Endothelial cell of umbilical vein (primary cell): ENCODE measurements at regions not wholly inside any gene's neighbourhood (a gene's known extent, or its start where the extent isn't known, plus 50 kb on each side); places are given as distances from the start of the nearest gene placed in this dataset.

ENCODE experiments used
- BruUV-seq: library from RNA; stranded (reverse); fragments of 400-500 nt; replicated peaks from 2 replicates; lab custom pipeline; 2021; lab: Mats Ljungman, UMichigan
- CTCF ChIA-PET: fragments of 300-600, 350-600 bp; sonication (Branson Sonifier 250); formaldehyde crosslinking; loops from one replicate; lab custom pipeline; 2021; ENCODE audit warnings: antibody characterized with exemption, inconsistent platforms; lab: Charles Lee
- POLR2A ChIA-PET: fragments of 300-600, 350-600 bp; sonication (Branson Sonifier 250); formaldehyde crosslinking; loops from one replicate; lab custom pipeline; 2021; ENCODE audit warnings: antibody characterized with exemption, inconsistent platforms; lab: Charles Lee
- DNase-seq: peaks from one replicate; pipeline ENCODE4 v3.0.0-alpha.2; 2011; ENCODE audit warnings: low read depth, low spot score
- FAIRE-seq: peaks from 2 replicates; lab custom pipeline; 2011; peaks lifted over from hg19 to GRCh38; lab: Jason Lieb, UNC
- H2AFZ ChIP-seq: 2 replicates; pipeline ENCODE4 v1.6.0; 2012; ENCODE audit warnings: low read depth, low read length, control low read depth, inconsistent platforms
- H3K27ac ChIP-seq: 2 replicates; pipeline ENCODE4 v1.5.1; 2011; ENCODE audit warnings: low read depth, mild to moderate bottlenecking, control low read depth, low read length, moderate library complexity; ENCODE audit not compliant: insufficient read depth
- H3K27me3 ChIP-seq, 2 experiments: 2 replicates each; pipeline versions ENCODE4 v1.6.0 to v1.6.1; 2011; ENCODE audit warnings: low read length in 2 of 2, mixed read lengths in 1 of 2; ENCODE audit not compliant: control insufficient read depth in 2 of 2, insufficient read depth in 2 of 2
- H3K36me3 ChIP-seq, 2 experiments: 2 replicates in 1 of 2; 3 replicates in 1 of 2; pipeline ENCODE4 v1.5.1; 2011; ENCODE audit warnings: low read length in 2 of 2, mild to moderate bottlenecking in 1 of 2, moderate library complexity in 1 of 2; ENCODE audit not compliant: control insufficient read depth in 2 of 2, insufficient read depth in 2 of 2; ENCODE audit errors: extremely low read depth in 1 of 2
- H3K4me1 ChIP-seq: 3 replicates; pipeline ENCODE4 v1.5.1; 2011; ENCODE audit warnings: mild to moderate bottlenecking, low read length; ENCODE audit not compliant: control insufficient read depth, insufficient read depth; ENCODE audit errors: extremely low read depth
- H3K4me2 ChIP-seq: 2 replicates; pipeline ENCODE4 v1.6.1; 2011; ENCODE audit warnings: low read length, control low read depth, mixed read lengths; ENCODE audit not compliant: insufficient read depth
- H3K4me3 ChIP-seq, 3 experiments: fragments of 200-600 bp in 1 of 3; sonication (generic), shearing (Covaris generic) in 1 of 3; replicated peaks in 1 of 3; 2 replicates each; pipeline ENCODE4 v1.5.1; 2011 to 2016; ENCODE audit warnings: control low read depth in 3 of 3, low read length in 3 of 3, mild to moderate bottlenecking in 2 of 3, inconsistent platforms in 1 of 3, low read depth in 1 of 3, moderate library complexity in 1 of 3; ENCODE audit not compliant: insufficient read depth in 1 of 3
- H3K79me2 ChIP-seq: 2 replicates; pipeline ENCODE4 v1.6.0; 2012; ENCODE audit warnings: low read length, inconsistent platforms; ENCODE audit not compliant: control insufficient read depth, insufficient read depth
- H3K9ac ChIP-seq: replicated peaks from 2 replicates; pipeline ENCODE3; 2011; ENCODE audit warnings: low read length, control low read depth; ENCODE audit not compliant: insufficient read depth; ENCODE audit errors: extremely low read depth
- H3K9me1 ChIP-seq: replicated peaks from 3 replicates; pipeline ENCODE4 v1.6.0; 2011; ENCODE audit warnings: mild to moderate bottlenecking, low read length; ENCODE audit not compliant: control insufficient read depth, insufficient read depth; ENCODE audit errors: extremely low read depth
- H3K9me3 ChIP-seq: replicated peaks from 2 replicates; pipeline ENCODE4 v1.5.1; 2012; ENCODE audit warnings: low read length, inconsistent platforms; ENCODE audit not compliant: control insufficient read depth, insufficient read depth
- H4K20me1 ChIP-seq: replicated peaks from 2 replicates; pipeline ENCODE3; 2011; ENCODE audit warnings: mild to moderate bottlenecking, low read length; ENCODE audit not compliant: control insufficient read depth, insufficient read depth; ENCODE audit errors: extremely low read depth
- EZH2 ChIP-seq: IDR thresholded peaks from 2 replicates; pipeline ENCODE4 v1.6.1; 2012; ENCODE audit warnings: borderline replicate concordance, low read depth, mild to moderate bottlenecking, moderate library complexity, low read length, inconsistent platforms; ENCODE audit not compliant: severe bottlenecking
- FOS ChIP-seq: IDR thresholded peaks from 2 replicates; pipeline ENCODE4 v1.6.1; 2011; ENCODE audit warnings: mild to moderate bottlenecking, low read length, moderate library complexity, borderline replicate concordance; ENCODE audit not compliant: insufficient read depth
- GATA2 ChIP-seq: IDR thresholded peaks from 2 replicates; pipeline ENCODE4 v1.7.0; 2011; ENCODE audit warnings: low read depth, mild to moderate bottlenecking, moderate library complexity, mixed read lengths, low read length; ENCODE audit not compliant: insufficient read length, insufficient read depth
- JUN ChIP-seq: IDR thresholded peaks from 2 replicates; pipeline ENCODE4 v1.6.1; 2011; ENCODE audit warnings: borderline replicate concordance, low read depth; ENCODE audit not compliant: insufficient read length, insufficient read depth
- MYC ChIP-seq: IDR thresholded peaks from one replicate; pipeline ENCODE4 v1.6.1; 2011; ENCODE audit warnings: mild to moderate bottlenecking, low read depth, low read length
- POLR2A ChIP-seq: IDR thresholded peaks from 2 replicates; pipeline ENCODE4 v1.6.1; 2012; ENCODE audit warnings: low read depth, mild to moderate bottlenecking, control low read depth, low read length
- POLR2AphosphoS5 ChIP-seq: IDR thresholded peaks from 2 replicates; pipeline ENCODE4 v1.6.1; 2012; ENCODE audit warnings: low read depth, mild to moderate bottlenecking, control low read depth, low read length, moderate library complexity; ENCODE audit not compliant: insufficient read depth
- dilution Hi-C: fragments of 300-500 bp; cut with MboI; formaldehyde crosslinking; loops from one replicate; pipeline ENCODE4 v1.15.0; 2019; ENCODE audit warnings: low sequenced_read_pairs; ENCODE audit not compliant: extremely low pct_ligation_motif_present
- intact Hi-C: fragments of 100-400 bp; cut with micrococcal nuclease; formaldehyde crosslinking; loops from one replicate; pipeline ENCODE4 v1.10.0; 2022
- TF ChIP-seq, protein P1 (sequence below): IDR thresholded peaks from 2 replicates; pipeline ENCODE4 v1.6.1; 2011; ENCODE audit not compliant: insufficient read depth, insufficient read length
- TF ChIP-seq, protein P2 (sequence below), 2 donors: IDR thresholded peaks; 1 replicate in 1 of 2; 2 replicates in 1 of 2; pipeline ENCODE4 v1.5.1; 2011; ENCODE audit warnings: low read length in 2 of 2, mild to moderate bottlenecking in 2 of 2, moderate library complexity in 2 of 2, control low read depth in 1 of 2, inconsistent platforms in 1 of 2, low read depth in 1 of 2; ENCODE audit not compliant: insufficient read depth in 1 of 2; ENCODE audit errors: extremely low read depth in 1 of 2

DNA sequence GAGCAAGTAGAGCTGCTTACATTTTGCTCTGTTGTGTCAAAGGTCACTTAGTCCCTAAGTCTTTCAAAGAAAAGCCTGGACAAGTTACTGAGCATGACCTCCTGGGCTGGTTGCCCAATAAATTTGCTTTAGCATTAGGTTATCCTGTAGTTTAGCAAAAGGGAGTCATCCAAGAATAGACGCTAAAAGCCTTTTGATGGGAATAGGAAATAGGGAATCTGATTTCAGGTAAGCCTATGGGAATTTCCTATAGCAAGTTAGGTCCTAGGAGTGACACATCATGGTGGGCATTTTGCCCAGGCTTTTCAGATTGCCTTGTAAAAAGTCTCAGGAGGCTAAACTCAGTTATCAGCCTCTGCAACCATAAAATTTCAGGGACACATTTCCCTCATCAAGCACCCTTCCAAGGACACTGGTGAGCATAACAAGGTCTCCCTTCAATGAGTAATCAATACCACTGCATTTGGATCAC lies 67.6 kb upstream of the RANBP3L start:
- POLR2A ChIA-PET: no interaction called here
- Histone ChIP-seq H3K36me3 (no peaks in the 10 kb centered on the region), H3K4me3 (no peak overlapping the region), H2AFZ (no peak overlapping the region), H3K27me3 (no peaks in the 10 kb centered on the region), H3K79me2 (no peaks in the 10 kb centered on the region), H3K9me3 (no peaks in the 10 kb centered on the region), H3K9me1 (no peaks in the 10 kb centered on the region), H3K9ac (no peak overlapping the region), H3K4me1 (no peaks in the 10 kb centered on the region), H3K27ac (no peak overlapping the region), H4K20me1 (no peaks in the 10 kb centered on the region), H3K4me2 (no peak overlapping the region)
- BruUV-seq: no TSS peak
- TF ChIP-seq MYC (no peak), POLR2AphosphoS5 (no peak), POLR2A (no peak), EZH2 (no peak), FOS (no peak), GATA2 (no peak), JUN (no peak)
- TF ChIP-seq, protein P1, sequence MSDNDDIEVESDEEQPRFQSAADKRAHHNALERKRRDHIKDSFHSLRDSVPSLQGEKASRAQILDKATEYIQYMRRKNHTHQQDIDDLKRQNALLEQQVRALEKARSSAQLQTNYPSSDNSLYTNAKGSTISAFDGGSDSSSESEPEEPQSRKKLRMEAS: no peak
- TF ChIP-seq, protein P2, sequence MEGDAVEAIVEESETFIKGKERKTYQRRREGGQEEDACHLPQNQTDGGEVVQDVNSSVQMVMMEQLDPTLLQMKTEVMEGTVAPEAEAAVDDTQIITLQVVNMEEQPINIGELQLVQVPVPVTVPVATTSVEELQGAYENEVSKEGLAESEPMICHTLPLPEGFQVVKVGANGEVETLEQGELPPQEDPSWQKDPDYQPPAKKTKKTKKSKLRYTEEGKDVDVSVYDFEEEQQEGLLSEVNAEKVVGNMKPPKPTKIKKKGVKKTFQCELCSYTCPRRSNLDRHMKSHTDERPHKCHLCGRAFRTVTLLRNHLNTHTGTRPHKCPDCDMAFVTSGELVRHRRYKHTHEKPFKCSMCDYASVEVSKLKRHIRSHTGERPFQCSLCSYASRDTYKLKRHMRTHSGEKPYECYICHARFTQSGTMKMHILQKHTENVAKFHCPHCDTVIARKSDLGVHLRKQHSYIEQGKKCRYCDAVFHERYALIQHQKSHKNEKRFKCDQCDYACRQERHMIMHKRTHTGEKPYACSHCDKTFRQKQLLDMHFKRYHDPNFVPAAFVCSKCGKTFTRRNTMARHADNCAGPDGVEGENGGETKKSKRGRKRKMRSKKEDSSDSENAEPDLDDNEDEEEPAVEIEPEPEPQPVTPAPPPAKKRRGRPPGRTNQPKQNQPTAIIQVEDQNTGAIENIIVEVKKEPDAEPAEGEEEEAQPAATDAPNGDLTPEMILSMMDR (IDR thresholded peaks at IDR 0.05; ENCODE audit: extremely low read depth in 1 of 2, insufficient read depth in 1 of 2, low read depth in 1 of 2, low read length in 2 of 2): no peak
- dilution Hi-C loops: no loop called here
- no peak for DNase-seq
- intact Hi-C loops: no loop called here
- FAIRE-seq: no peak
- CTCF ChIA-PET: no interaction called here
